Gastroesophageal sphincter (tissue), 4 donors: ENCODE measurements at regions not wholly inside any gene's neighbourhood (a gene's known extent, or its start where the extent isn't known, plus 50 kb on each side); places are given as distances from the start of the nearest gene placed in this dataset.

Source experiments
- ATAC-seq: fragments of 150-250 bp; one replicate; pipeline ENCODE4 v1.9.1; 2016; ENCODE audit warnings: mild to moderate bottlenecking, moderate library complexity
- H3K27ac ChIP-seq, 4 donors: fragments of 200-600 bp; sonication (generic) in 3 of 4; 1 replicate in 3 of 4; 2 replicates in 1 of 4; pipeline ENCODE4 v1.5.1; 2016 to 2019
- H3K27me3 ChIP-seq: fragments of 200-600 bp; sonication (generic); one replicate; pipeline ENCODE4 v1.5.1; 2019
- H3K36me3 ChIP-seq, 2 donors: fragments of 200-600 bp; sonication (generic); one replicate each; pipeline ENCODE4 v1.5.1; 2019; ENCODE audit warnings: control low read depth in 1 of 2
- H3K4me1 ChIP-seq, 3 donors: fragments of 200-600 bp; sonication (generic); 1 replicate in 2 of 3; 2 replicates in 1 of 3; pipeline ENCODE4 v1.5.1; 2016 to 2019; ENCODE audit warnings: control low read depth in 2 of 3
- H3K4me3 ChIP-seq, 2 donors: fragments of 200-600 bp; sonication (generic); one replicate each; pipeline ENCODE4 v1.5.1; 2019; ENCODE audit warnings: mild to moderate bottlenecking in 1 of 2, moderate library complexity in 1 of 2
- H3K9me3 ChIP-seq, 3 donors: fragments of 200-600 bp; sonication (generic); one replicate each; pipeline ENCODE4 v1.5.1; 2017 to 2019; ENCODE audit warnings: control low read depth in 2 of 3
- CTCF ChIP-seq, 4 experiments: fragments of 200-600 bp in 2 of 4; fragments of 450-650 bp in 2 of 4; sonication (generic) in 1 of 4; IDR thresholded peaks; one replicate each; pipeline ENCODE4 v1.5.1; 2017 to 2019; ENCODE audit warnings: antibody characterized with exemption in 4 of 4, mild to moderate bottlenecking in 2 of 4, moderate library complexity in 2 of 4
- EP300 ChIP-seq: sonication (generic); formaldehyde crosslinking; IDR thresholded peaks from one replicate; pipeline ENCODE4 v1.6.1; 2017; ENCODE audit warnings: antibody characterized with exemption, mild to moderate bottlenecking
- POLR2A ChIP-seq, 2 donors: fragments of 450-650 bp; IDR thresholded peaks; one replicate each; pipeline ENCODE4 v1.6.1; 2017; ENCODE audit warnings: antibody characterized with exemption in 2 of 2, mild to moderate bottlenecking in 2 of 2, moderate library complexity in 1 of 2
- POLR2AphosphoS5 ChIP-seq: sonication (generic); formaldehyde crosslinking; IDR thresholded peaks from one replicate; pipeline ENCODE4 v1.6.1; 2017; ENCODE audit warnings: antibody characterized with exemption
- WGBS, 2 donors: methylation state at CpG; one replicate each; pipeline ENCODE4 v1.1.5; 2018; ENCODE audit warnings: low coverage in 1 of 2; 5-methylcytosine and 5-hydroxymethylcytosine counted together

GRCh38 chr7:85699482-85699881 is 512.6 kb upstream of the SEMA3D start:
- no peaks in the 10 kb centered on the region for H3K9me3 ChIP-seq
- WGBS, 2 donors, result 71 to 80% methylated on average over 2 of the region's 2 CpGs
- no peaks in the 10 kb centered on the region for H3K36me3 ChIP-seq
- no peak for TF ChIP-seq POLR2A (IDR thresholded peaks at IDR 0.05)
- H3K27ac ChIP-seq, result no peak overlapping the region
- ATAC-seq, result no peak
- H3K4me3 ChIP-seq, result no peak overlapping the region
- no peaks in the 10 kb centered on the region for H3K4me1 ChIP-seq
- H3K27me3 ChIP-seq, result no peaks in the 10 kb centered on the region

GRCh38 chr7:85695533-85695932 is 508.7 kb upstream of the SEMA3D start:
- no peak for ATAC-seq
- Histone ChIP-seq H3K4me1 (no peaks in the 10 kb centered on the region), H3K36me3 (no peaks in the 10 kb centered on the region), H3K4me3 (no peak overlapping the region), H3K9me3 (no peaks in the 10 kb centered on the region), H3K27me3 (no peaks in the 10 kb centered on the region), H3K27ac (no peak overlapping the region)
- TF ChIP-seq CTCF (IDR thresholded peaks at IDR 0.05) (no peak), POLR2A (IDR thresholded peaks at IDR 0.05) (no peak), EP300 (no peak), POLR2AphosphoS5 (no peak)
- WGBS, 2 donors, result 29 to 41% methylated on average over 1 of the region's 1 CpG

GRCh38 chr7:85695041-85695440 is 508.2 kb upstream of the SEMA3D start:
- Histone ChIP-seq H3K27ac (no peak overlapping the region), H3K27me3 (no peaks in the 10 kb centered on the region), H3K36me3 (no peaks in the 10 kb centered on the region), H3K9me3 (no peaks in the 10 kb centered on the region), H3K4me1 (no peaks in the 10 kb centered on the region), H3K4me3 (no peak overlapping the region)
- no peak for ATAC-seq
- no peak for TF ChIP-seq POLR2A (IDR thresholded peaks at IDR 0.05)
- TF ChIP-seq POLR2AphosphoS5, result no peak
- TF ChIP-seq EP300, result no peak
- TF ChIP-seq CTCF (IDR thresholded peaks at IDR 0.05), result no peak

GRCh38 chr7:85693326-85693725 is 506.5 kb upstream of the SEMA3D start:
- Histone ChIP-seq H3K36me3 (no peaks in the 10 kb centered on the region), H3K27me3 (no peaks in the 10 kb centered on the region), H3K4me1 (no peaks in the 10 kb centered on the region), H3K9me3 (no peaks in the 10 kb centered on the region), H3K4me3 (no peak overlapping the region), H3K27ac (no peak overlapping the region)
- ATAC-seq, result no peak
- TF ChIP-seq CTCF (IDR thresholded peaks at IDR 0.05), result no peak
- TF ChIP-seq EP300, result no peak
- 100% methylated on average over 2 of the region's 2 CpGs for WGBS, 2 donors

GRCh38 chr7:85688712-85689111 is 501.9 kb upstream of the SEMA3D start:
- Histone ChIP-seq H3K36me3 (no peaks in the 10 kb centered on the region), H3K4me3 (no peak overlapping the region), H3K9me3 (no peaks in the 10 kb centered on the region), H3K4me1 (no peaks in the 10 kb centered on the region), H3K27me3 (no peaks in the 10 kb centered on the region), H3K27ac (no peak overlapping the region)
- no peak for ATAC-seq
- TF ChIP-seq POLR2AphosphoS5 (no peak), EP300 (no peak), POLR2A (IDR thresholded peaks at IDR 0.05) (no peak), CTCF (IDR thresholded peaks at IDR 0.05) (no peak)
- 40 to 58% methylated on average over 1 to 2 of the region's 2 CpGs for WGBS, 2 donors
